AG10803 (cell line): ENCODE measurements at regions not wholly inside any gene's neighbourhood (a gene's known extent, or its start where the extent isn't known, plus 50 kb on each side); places are given as distances from the start of the nearest gene placed in this dataset.
"Not testable (repeated sequence)": the region's sequence is repeated elsewhere in the genome, so short reads cannot be mapped to it uniquely, and the experiment has no call there.

ENCODE experiments used
- DNase-seq: peaks from one replicate; pipeline ENCODE4 v3.0.0; 2010; ENCODE audit warnings: low read depth
- H3K4me3 ChIP-seq: 2 replicates; pipeline ENCODE4 v1.5.1; 2011; ENCODE audit warnings: mild to moderate bottlenecking, low read length, control low read depth
- TF ChIP-seq, protein P1 (sequence below): conservative IDR thresholded peaks from 2 replicates; pipeline ENCODE4 v1.5.1; 2011; ENCODE audit warnings: mild to moderate bottlenecking, low read length, control low read depth, inconsistent platforms

DNA sequence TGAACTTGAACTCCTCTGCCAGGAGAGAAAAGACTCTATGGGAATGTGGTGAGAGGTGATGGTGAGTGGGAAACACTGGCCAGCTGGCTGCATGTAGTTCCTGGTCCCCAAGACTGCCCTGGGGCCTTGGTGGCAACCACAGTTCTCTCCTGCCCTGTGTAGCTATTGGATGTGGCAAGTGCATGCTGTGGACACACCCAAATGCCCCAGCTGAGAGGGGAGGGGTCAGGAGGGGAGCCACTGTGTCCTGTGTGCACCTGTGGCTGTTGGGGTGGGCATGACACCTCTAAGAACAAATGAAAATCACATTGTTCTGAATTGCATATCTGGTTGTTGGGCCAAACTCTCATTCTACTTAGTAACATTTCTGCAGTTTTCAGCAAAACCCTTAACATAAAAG lies 409.6 kb downstream of the NSUN3 start:
- DNase-seq = no peak
- H3K4me3 ChIP-seq = no peak overlapping the region
- TF ChIP-seq, protein P1, sequence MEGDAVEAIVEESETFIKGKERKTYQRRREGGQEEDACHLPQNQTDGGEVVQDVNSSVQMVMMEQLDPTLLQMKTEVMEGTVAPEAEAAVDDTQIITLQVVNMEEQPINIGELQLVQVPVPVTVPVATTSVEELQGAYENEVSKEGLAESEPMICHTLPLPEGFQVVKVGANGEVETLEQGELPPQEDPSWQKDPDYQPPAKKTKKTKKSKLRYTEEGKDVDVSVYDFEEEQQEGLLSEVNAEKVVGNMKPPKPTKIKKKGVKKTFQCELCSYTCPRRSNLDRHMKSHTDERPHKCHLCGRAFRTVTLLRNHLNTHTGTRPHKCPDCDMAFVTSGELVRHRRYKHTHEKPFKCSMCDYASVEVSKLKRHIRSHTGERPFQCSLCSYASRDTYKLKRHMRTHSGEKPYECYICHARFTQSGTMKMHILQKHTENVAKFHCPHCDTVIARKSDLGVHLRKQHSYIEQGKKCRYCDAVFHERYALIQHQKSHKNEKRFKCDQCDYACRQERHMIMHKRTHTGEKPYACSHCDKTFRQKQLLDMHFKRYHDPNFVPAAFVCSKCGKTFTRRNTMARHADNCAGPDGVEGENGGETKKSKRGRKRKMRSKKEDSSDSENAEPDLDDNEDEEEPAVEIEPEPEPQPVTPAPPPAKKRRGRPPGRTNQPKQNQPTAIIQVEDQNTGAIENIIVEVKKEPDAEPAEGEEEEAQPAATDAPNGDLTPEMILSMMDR = no peak

GRCh38 chr3:94481226-94481898 lies 418.5 kb downstream of the NSUN3 start:
- TF ChIP-seq, protein P1 = no peak
- H3K4me3 ChIP-seq = no peak overlapping the region
- no peak for DNase-seq

DNA sequence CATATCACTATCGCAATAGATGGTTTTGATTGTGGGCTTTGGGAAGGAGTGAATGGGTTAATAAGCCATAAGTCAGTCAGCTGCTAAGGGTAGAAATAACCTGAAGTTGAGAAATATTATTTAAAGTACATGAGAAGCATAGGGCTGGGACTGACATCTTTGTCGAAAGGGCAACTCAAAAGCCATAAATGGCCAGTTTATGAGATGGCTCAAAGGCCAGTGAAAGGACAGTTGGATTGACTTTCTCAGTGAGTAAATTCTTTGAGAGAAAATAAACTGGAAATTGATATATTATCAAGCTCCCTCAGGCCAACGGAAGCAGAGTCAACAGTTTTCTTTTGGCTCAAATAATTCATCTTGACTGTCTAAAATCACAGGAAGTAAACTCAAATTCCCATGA lies 419.8 kb downstream of the NSUN3 start:
- DNase-seq = no peak
- no peak overlapping the region for H3K4me3 ChIP-seq
- TF ChIP-seq, protein P1 = no peak

DNA sequence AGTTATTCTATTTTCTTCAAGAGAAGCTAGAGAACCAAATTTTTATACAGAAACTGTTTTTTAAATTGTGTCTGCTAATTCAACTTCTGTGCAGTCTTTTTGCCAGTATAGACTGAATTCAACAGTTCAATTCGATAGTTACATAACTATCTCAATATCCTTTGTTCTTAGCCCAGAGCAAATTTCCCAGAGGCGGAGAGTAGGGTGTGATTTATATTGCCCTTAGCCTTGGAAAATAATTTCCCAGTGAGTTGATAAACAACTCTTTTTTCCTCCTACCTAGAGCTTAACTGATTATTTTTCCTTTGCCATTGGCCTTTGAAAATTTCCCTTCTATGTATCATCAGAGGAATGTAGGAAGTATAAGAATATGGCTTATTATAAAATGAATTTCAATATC lies 420.5 kb downstream of the NSUN3 start:
- no peak for DNase-seq
- H3K4me3 ChIP-seq = no peak overlapping the region
- TF ChIP-seq, protein P1 = no peak

- no peak for DNase-seq
- TF ChIP-seq, protein P1 = no peak
- no peak overlapping the region for H3K4me3 ChIP-seq
These were observed 432.1 kb downstream of the NSUN3 start for GRCh38 chr3:94494992-94495391.

GRCh38 chr3:94500146-94500545 lies 437.3 kb downstream of the NSUN3 start:
- no peak overlapping the region for H3K4me3 ChIP-seq
- TF ChIP-seq, protein P1 = no peak
- DNase-seq = no peak

DNA sequence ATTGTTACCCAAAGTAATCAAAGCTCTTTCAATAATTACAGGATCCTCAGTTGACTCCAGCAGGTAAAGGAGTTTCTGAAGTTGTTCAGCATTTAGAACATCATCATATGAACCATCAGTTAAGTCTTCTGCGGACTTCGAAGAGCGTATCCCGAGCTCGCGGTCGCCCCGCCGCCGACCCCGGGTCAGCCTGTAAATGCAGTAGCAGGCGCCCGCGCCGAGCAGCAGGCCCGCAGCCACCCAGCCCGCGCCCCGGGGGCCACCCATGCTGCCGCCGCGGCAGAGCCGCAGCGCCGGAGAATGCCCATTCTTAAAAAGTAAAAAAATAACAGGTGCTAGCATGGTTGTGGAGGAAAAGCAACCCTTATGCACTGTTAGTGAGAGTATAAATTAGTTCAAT lies 444.5 kb downstream of the NSUN3 start:
- not testable (repeated sequence) for DNase-seq, H3K4me3 ChIP-seq

DNA sequence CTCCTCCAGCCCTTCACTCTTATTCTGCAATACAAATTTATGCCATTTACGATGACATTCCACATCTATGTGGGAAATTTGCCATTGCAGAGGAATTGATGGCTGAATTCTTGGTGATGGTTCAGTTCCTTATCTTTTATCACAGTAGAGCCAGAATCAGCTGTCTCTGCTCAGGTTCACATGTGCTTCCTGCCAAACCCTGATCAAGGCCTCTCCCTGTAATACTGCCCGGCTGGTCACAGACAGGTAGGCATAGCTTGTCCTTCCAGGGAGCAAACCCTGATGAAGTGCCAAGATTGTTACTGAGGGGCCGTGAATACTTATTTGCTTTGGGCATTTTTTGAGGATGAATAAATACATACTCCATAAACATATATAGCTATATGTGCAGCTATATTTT lies 450.0 kb downstream of the NSUN3 start:
- TF ChIP-seq, protein P1 = no peak
- no peak for DNase-seq
- H3K4me3 ChIP-seq = no peak overlapping the region
